Peyer's patch (tissue), 4 donors: ENCODE measurements at regions not wholly inside any gene's neighbourhood (a gene's known extent, or its start where the extent isn't known, plus 50 kb on each side); places are given as distances from the start of the nearest gene placed in this dataset.

Experiments
- CTCF ChIP-seq, 6 experiments: fragments of 450-650 bp in 4 of 6; fragments of 200-600 bp in 2 of 6; sonication (generic) in 1 of 6; IDR thresholded peaks; one replicate each; pipeline ENCODE4 v1.5.1; 2017 to 2019; ENCODE audit warnings: antibody characterized with exemption in 6 of 6, mild to moderate bottlenecking in 3 of 6, moderate library complexity in 1 of 6
- POLR2A ChIP-seq, 2 donors: fragments of 450-650 bp; IDR thresholded peaks; one replicate each; pipeline ENCODE4 v1.5.1; 2017; ENCODE audit warnings: antibody characterized with exemption in 2 of 2, mild to moderate bottlenecking in 2 of 2, moderate library complexity in 2 of 2

GRCh38 chr14:29982993-29983392 lies 55.3 kb upstream of the PRKD1 start:
- TF ChIP-seq CTCF (IDR thresholded peaks at IDR 0.05) (no peak), POLR2A (IDR thresholded peaks at IDR 0.05) (no peak)
